ENCODE measurements at regions not wholly inside any gene's neighbourhood (a gene's known extent, or its start where the extent isn't known, plus 50 kb on each side); places are given as distances from the start of the nearest gene placed in this dataset.
A peak's percentile ranks its signal among the peaks of the same experiment; 100 is the strongest.

- no peaks in the 10 kb centered on the region for H3K27me3 ChIP-seq (ENCODE audit: control insufficient read depth, insufficient read depth, low read length)
- 80% methylated on average over 13 of the region's 23 CpGs for WGBS (ENCODE audit: insufficient coverage)
- no peaks in the 10 kb centered on the region for H3K9me3 ChIP-seq (ENCODE audit: control insufficient read depth, insufficient read depth, low read length)
- no peaks in the 10 kb centered on the region for H3K36me3 ChIP-seq (ENCODE audit: control insufficient read depth, insufficient read depth, low read length)
- H3K4me1 ChIP-seq (ENCODE audit: control insufficient read depth, insufficient read depth, low read length), result no peaks in the 10 kb centered on the region
- H3K4me3 ChIP-seq (ENCODE audit: low read depth, low read length), result no peak overlapping the region
- DNase-seq (ENCODE audit: low read depth in 4 of 6, low spot score in 6 of 6), result no peak
- H3K27ac ChIP-seq (ENCODE audit: low read depth, low read length), result no peak overlapping the region
These were observed 299.9 kb downstream of the ASMT start for GRCh38 chrX:1914606-1915365.

- no peaks in the 10 kb centered on the region for H3K27me3 ChIP-seq (ENCODE audit: control insufficient read depth, insufficient read depth, low read length)
- 96% methylated on average over 5 of the region's 8 CpGs for WGBS (ENCODE audit: insufficient coverage)
- no peaks in the 10 kb centered on the region for H3K36me3 ChIP-seq (ENCODE audit: control insufficient read depth, insufficient read depth, low read length)
- no peaks in the 10 kb centered on the region for H3K9me3 ChIP-seq (ENCODE audit: control insufficient read depth, insufficient read depth, low read length)
- no peak overlapping the region for H3K4me3 ChIP-seq (ENCODE audit: low read depth, low read length)
- no peak overlapping the region for H3K27ac ChIP-seq (ENCODE audit: low read depth, low read length)
- DNase-seq (ENCODE audit: low read depth in 4 of 6, low spot score in 6 of 6), result no peak
- no peaks in the 10 kb centered on the region for H3K4me1 ChIP-seq (ENCODE audit: control insufficient read depth, insufficient read depth, low read length)
These were observed 303.9 kb downstream of the ASMT start for GRCh38 chrX:1918780-1919179.

- Histone ChIP-seq H3K27ac (ENCODE audit: low read depth, low read length) (no peak overlapping the region), H3K36me3 (ENCODE audit: control insufficient read depth, insufficient read depth, low read length) (no peaks in the 10 kb centered on the region), H3K9me3 (ENCODE audit: control insufficient read depth, insufficient read depth, low read length) (no peaks in the 10 kb centered on the region), H3K4me1 (ENCODE audit: control insufficient read depth, insufficient read depth, low read length) (peaks cover 4% of the 10 kb centered on the region), H3K27me3 (ENCODE audit: control insufficient read depth, insufficient read depth, low read length) (no peaks in the 10 kb centered on the region), H3K4me3 (ENCODE audit: low read depth, low read length) (no peak overlapping the region)
- peak in 4 of 6 donors; percentile 20 to 83 (median 37) for DNase-seq (ENCODE audit: low read depth in 4 of 6, low spot score in 6 of 6)
- 2% methylated on average over 13 of the region's 20 CpGs for WGBS (ENCODE audit: insufficient coverage)
These were observed 310.2 kb downstream of the ASMT start for GRCh38 chrX:1925053-1925481.

DNA sequence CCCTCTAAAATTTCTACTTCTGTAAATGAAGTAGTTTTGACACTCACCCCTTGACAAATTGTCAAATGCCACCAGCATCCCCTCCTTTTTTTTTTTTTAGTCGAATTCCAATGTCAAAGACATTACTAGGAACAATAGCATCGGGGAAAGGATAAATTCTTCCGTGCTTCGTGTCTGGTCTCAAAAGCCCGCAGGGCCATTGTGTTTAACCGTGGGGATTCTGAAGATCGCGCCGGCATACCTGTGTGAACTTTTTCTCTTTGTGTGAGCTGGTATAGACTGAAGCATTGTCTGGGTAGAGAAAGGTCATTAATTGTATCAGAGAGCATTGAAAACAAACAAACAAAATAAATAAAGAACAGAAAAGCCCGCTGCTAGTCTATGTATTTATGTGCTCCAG is 313.9 kb downstream of the ASMT start:
- WGBS (ENCODE audit: insufficient coverage), result 55% methylated on average over 6 of the region's 10 CpGs
- Histone ChIP-seq H3K27ac (ENCODE audit: low read depth, low read length) (no peak overlapping the region), H3K27me3 (ENCODE audit: control insufficient read depth, insufficient read depth, low read length) (no peaks in the 10 kb centered on the region), H3K4me3 (ENCODE audit: low read depth, low read length) (no peak overlapping the region), H3K9me3 (ENCODE audit: control insufficient read depth, insufficient read depth, low read length) (no peaks in the 10 kb centered on the region), H3K4me1 (ENCODE audit: control insufficient read depth, insufficient read depth, low read length) (peaks cover 4% of the 10 kb centered on the region), H3K36me3 (ENCODE audit: control insufficient read depth, insufficient read depth, low read length) (no peaks in the 10 kb centered on the region)
- no peak for DNase-seq (ENCODE audit: low read depth in 4 of 6, low spot score in 6 of 6)

- DNase-seq (ENCODE audit: low read depth in 4 of 6, low spot score in 6 of 6), result peak in 1 of 6 donors; percentile 85
- H3K9me3 ChIP-seq (ENCODE audit: control insufficient read depth, insufficient read depth, low read length), result no peaks in the 10 kb centered on the region
- 100% methylated on average over 2 of the region's 6 CpGs for WGBS (ENCODE audit: insufficient coverage)
- H3K27ac ChIP-seq (ENCODE audit: low read depth, low read length), result no peak overlapping the region
- no peak overlapping the region for H3K4me3 ChIP-seq (ENCODE audit: low read depth, low read length)
- H3K36me3 ChIP-seq (ENCODE audit: control insufficient read depth, insufficient read depth, low read length), result no peaks in the 10 kb centered on the region
- H3K4me1 ChIP-seq (ENCODE audit: control insufficient read depth, insufficient read depth, low read length), result no peaks in the 10 kb centered on the region
- no peaks in the 10 kb centered on the region for H3K27me3 ChIP-seq (ENCODE audit: control insufficient read depth, insufficient read depth, low read length)
These were observed 317.4 kb downstream of the ASMT start for GRCh38 chrX:1932231-1932630.

DNA sequence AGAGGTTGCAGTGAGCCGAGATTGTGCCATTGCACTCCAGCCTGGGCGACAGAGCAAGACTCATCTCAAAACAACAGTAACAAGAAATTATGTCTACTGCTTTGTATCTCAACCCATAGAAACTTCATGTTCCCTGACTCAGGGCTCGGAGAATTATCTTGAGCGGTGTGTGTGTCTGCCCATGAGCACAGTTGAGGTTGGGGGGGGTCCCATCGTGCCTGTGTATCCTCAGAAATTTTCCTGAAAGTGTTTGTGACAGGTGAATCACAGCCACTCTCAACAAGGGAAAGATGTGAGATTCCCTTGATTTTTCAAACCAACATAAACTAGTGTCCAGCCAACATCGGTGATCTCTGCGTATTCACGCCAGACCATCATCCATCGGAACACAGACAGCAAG is 319.1 kb downstream of the ASMT start:
- Histone ChIP-seq H3K9me3 (ENCODE audit: control insufficient read depth, insufficient read depth, low read length) (no peaks in the 10 kb centered on the region), H3K27me3 (ENCODE audit: control insufficient read depth, insufficient read depth, low read length) (no peaks in the 10 kb centered on the region), H3K36me3 (ENCODE audit: control insufficient read depth, insufficient read depth, low read length) (no peaks in the 10 kb centered on the region), H3K4me1 (ENCODE audit: control insufficient read depth, insufficient read depth, low read length) (no peaks in the 10 kb centered on the region), H3K27ac (ENCODE audit: low read depth, low read length) (no peak overlapping the region), H3K4me3 (ENCODE audit: low read depth, low read length) (no peak overlapping the region)
- WGBS (ENCODE audit: insufficient coverage), result no CpG with 5 or more reads among the region's 9 CpGs
- DNase-seq (ENCODE audit: low read depth in 4 of 6, low spot score in 6 of 6), result no peak

- Histone ChIP-seq H3K9me3 (ENCODE audit: control insufficient read depth, insufficient read depth, low read length) (no peaks in the 10 kb centered on the region), H3K27me3 (ENCODE audit: control insufficient read depth, insufficient read depth, low read length) (no peaks in the 10 kb centered on the region), H3K27ac (ENCODE audit: low read depth, low read length) (no peak overlapping the region), H3K4me1 (ENCODE audit: control insufficient read depth, insufficient read depth, low read length) (no peaks in the 10 kb centered on the region), H3K36me3 (ENCODE audit: control insufficient read depth, insufficient read depth, low read length) (no peaks in the 10 kb centered on the region), H3K4me3 (ENCODE audit: low read depth, low read length) (no peak overlapping the region)
- no CpG with 5 or more reads among the region's 4 CpGs for WGBS (ENCODE audit: insufficient coverage)
- DNase-seq (ENCODE audit: low read depth in 4 of 6, low spot score in 6 of 6), result no peak
These were observed 320.9 kb downstream of the ASMT start for GRCh38 chrX:1935805-1936204.

DNA sequence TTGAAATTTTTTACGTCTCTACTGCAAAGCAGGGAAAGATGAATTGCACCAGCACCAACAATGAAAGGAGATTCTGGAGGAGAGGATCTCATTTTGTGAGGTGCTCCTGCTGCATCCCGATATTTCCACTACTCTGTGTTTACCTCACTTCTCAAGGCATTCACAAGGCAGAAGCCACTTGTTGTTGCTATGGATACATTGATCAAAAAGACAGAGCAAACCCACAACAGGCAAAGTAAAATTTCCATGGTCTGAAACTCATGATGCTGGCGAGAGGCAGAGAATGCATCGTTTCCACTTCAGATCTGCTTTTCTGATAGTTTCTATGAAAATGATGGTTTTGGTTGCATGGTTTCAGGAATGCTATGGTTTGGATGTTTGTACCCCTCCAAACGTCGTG is 323.3 kb downstream of the ASMT start:
- no peaks in the 10 kb centered on the region for H3K9me3 ChIP-seq (ENCODE audit: control insufficient read depth, insufficient read depth, low read length)
- H3K27ac ChIP-seq (ENCODE audit: low read depth, low read length), result no peak overlapping the region
- DNase-seq (ENCODE audit: low read depth in 4 of 6, low spot score in 6 of 6), result no peak
- 91% methylated on average over 2 of the region's 6 CpGs for WGBS (ENCODE audit: insufficient coverage)
- no peaks in the 10 kb centered on the region for H3K27me3 ChIP-seq (ENCODE audit: control insufficient read depth, insufficient read depth, low read length)
- H3K4me1 ChIP-seq (ENCODE audit: control insufficient read depth, insufficient read depth, low read length), result no peaks in the 10 kb centered on the region
- H3K4me3 ChIP-seq (ENCODE audit: low read depth, low read length), result no peak overlapping the region
- H3K36me3 ChIP-seq (ENCODE audit: control insufficient read depth, insufficient read depth, low read length), result no peaks in the 10 kb centered on the region

DNA sequence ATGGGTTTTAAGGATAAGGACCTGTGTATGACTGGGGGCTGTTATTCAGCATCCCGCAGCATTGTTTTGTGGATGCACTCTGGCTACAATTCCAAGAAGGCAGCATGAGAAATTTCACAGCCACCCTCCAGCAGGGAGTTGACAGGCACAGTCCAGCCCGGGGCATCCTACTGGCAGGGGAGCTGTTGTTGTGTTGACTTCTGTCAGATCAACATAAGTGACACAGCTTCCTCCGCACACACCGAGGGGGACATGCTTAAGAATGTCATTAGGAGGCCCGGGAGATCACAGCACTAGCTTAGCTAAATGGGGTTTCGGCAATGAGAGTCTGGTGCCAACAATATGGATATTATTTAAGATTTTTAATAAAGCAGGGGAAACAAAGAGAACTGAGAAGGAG is 326.5 kb downstream of the ASMT start:
- Histone ChIP-seq H3K27ac (ENCODE audit: low read depth, low read length) (no peak overlapping the region), H3K27me3 (ENCODE audit: control insufficient read depth, insufficient read depth, low read length) (no peaks in the 10 kb centered on the region), H3K4me1 (ENCODE audit: control insufficient read depth, insufficient read depth, low read length) (no peaks in the 10 kb centered on the region), H3K36me3 (ENCODE audit: control insufficient read depth, insufficient read depth, low read length) (no peaks in the 10 kb centered on the region), H3K4me3 (ENCODE audit: low read depth, low read length) (no peak overlapping the region), H3K9me3 (ENCODE audit: control insufficient read depth, insufficient read depth, low read length) (no peaks in the 10 kb centered on the region)
- DNase-seq (ENCODE audit: low read depth in 4 of 6, low spot score in 6 of 6), result peak in 1 of 6 donors; percentile 81
- WGBS (ENCODE audit: insufficient coverage), result 62% methylated on average over 4 of the region's 6 CpGs

DNA sequence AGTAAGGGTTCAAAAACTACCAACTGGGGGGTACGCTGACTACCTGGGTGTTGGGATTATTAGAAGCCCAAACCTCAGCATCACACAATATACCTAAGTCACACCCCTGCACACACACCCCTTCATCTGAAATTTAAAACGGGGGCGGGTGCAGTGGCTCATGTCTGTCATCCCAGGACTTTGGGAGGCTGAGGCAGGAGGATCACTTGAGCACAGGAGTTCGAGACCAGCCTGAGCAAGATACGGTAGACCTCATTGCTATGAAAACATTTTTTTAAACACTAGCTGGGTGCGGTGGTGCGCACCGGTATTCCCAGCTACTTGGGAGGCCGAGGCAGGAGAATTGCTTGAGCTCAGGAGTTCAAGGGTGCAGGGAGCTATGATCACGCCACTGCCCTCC is 331.0 kb downstream of the ASMT start:
- Histone ChIP-seq H3K27me3 (ENCODE audit: control insufficient read depth, insufficient read depth, low read length) (no peaks in the 10 kb centered on the region), H3K27ac (ENCODE audit: low read depth, low read length) (no peak overlapping the region)
- 93% methylated on average over 7 of the region's 10 CpGs for WGBS (ENCODE audit: insufficient coverage)

More for the DNA sequence above, 331.0 kb downstream of the ASMT start:
- H3K9me3 ChIP-seq (ENCODE audit: control insufficient read depth, insufficient read depth, low read length), result no peaks in the 10 kb centered on the region
- no peak for DNase-seq (ENCODE audit: low read depth in 4 of 6, low spot score in 6 of 6)
- no peak overlapping the region for H3K4me3 ChIP-seq (ENCODE audit: low read depth, low read length)
- no peaks in the 10 kb centered on the region for H3K4me1 ChIP-seq (ENCODE audit: control insufficient read depth, insufficient read depth, low read length)
- no peaks in the 10 kb centered on the region for H3K36me3 ChIP-seq (ENCODE audit: control insufficient read depth, insufficient read depth, low read length)
